H1 (cell line): ENCODE measurements at regions not wholly inside any gene's neighbourhood (a gene's known extent, or its start where the extent isn't known, plus 50 kb on each side); places are given as distances from the start of the nearest gene placed in this dataset.

Source experiments
- CTCF ChIA-PET: fragments of 300-600 bp; sonication (Branson Sonifier 250); formaldehyde crosslinking; loops from one replicate; lab custom pipeline; 2021; ENCODE audit not compliant: partially characterized antibody; lab: Charles Lee
- POLR2A ChIA-PET: fragments of 300-600 bp; sonication (Branson Sonifier 250); formaldehyde crosslinking; loops from one replicate; lab custom pipeline; 2021; ENCODE audit warnings: inconsistent platforms; ENCODE audit not compliant: partially characterized antibody; lab: Charles Lee
- DNase-seq, 2 experiments: peaks; one replicate each; pipeline versions ENCODE4 v3.0.0 to v3.0.0-alpha.2; 2010 to 2022; ENCODE audit warnings: low spot score in 2 of 2, low read depth in 1 of 2, mixed read lengths in 1 of 2
- FAIRE-seq: peaks from 2 replicates; lab custom pipeline; 2011; peaks lifted over from hg19 to GRCh38; lab: Jason Lieb, UNC
- H2AFZ ChIP-seq: 2 replicates; pipeline ENCODE4 v1.8.1; 2012; ENCODE audit warnings: low read length, inconsistent platforms
- H2AK5ac ChIP-seq: 2 replicates; pipeline ENCODE4 v1.6.1; 2013; ENCODE audit warnings: low read depth, low read length
- H2BK120ac ChIP-seq: replicated peaks from 2 replicates; pipeline ENCODE3; 2013; ENCODE audit warnings: low read depth, low read length, inconsistent platforms
- H2BK12ac ChIP-seq: 2 replicates; pipeline ENCODE4 v1.6.1; 2013; ENCODE audit warnings: low read depth, low read length
- H2BK15ac ChIP-seq: 2 replicates; pipeline ENCODE4 v1.6.1; 2013; ENCODE audit warnings: low read length
- H2BK20ac ChIP-seq: 2 replicates; pipeline ENCODE4 v1.6.1; 2013; ENCODE audit warnings: low read length
- H2BK5ac ChIP-seq: 2 replicates; pipeline ENCODE4 v1.6.1; 2013; ENCODE audit warnings: low read depth, low read length
- H3K14ac ChIP-seq: 2 replicates; pipeline ENCODE4 v1.6.1; 2013; ENCODE audit warnings: inconsistent platforms; ENCODE audit not compliant: insufficient read length
- H3K18ac ChIP-seq: 2 replicates; pipeline ENCODE4 v1.6.1; 2013; ENCODE audit warnings: low read length; ENCODE audit errors: extremely low read depth
- H3K23ac ChIP-seq: 2 replicates; pipeline ENCODE4 v1.6.1; 2013; ENCODE audit warnings: inconsistent platforms; ENCODE audit not compliant: insufficient read length
- H3K23me2 ChIP-seq: 2 replicates; pipeline ENCODE4 v1.6.1; 2013; ENCODE audit warnings: low read depth, low read length
- H3K27ac ChIP-seq: 2 replicates; pipeline ENCODE4 v1.6.1; 2011; ENCODE audit warnings: low read depth, low read length, inconsistent platforms
- H3K27me3 ChIP-seq, 4 experiments: replicated peaks in 1 of 4; 1 replicate in 1 of 4; 2 replicates in 3 of 4; pipeline versions ENCODE4 v1.6.1 to v1.8.1; 2011 to 2013; ENCODE audit warnings: low read length in 3 of 4, mild to moderate bottlenecking in 3 of 4, inconsistent platforms in 2 of 4, mixed read lengths in 2 of 4, moderate library complexity in 1 of 4; ENCODE audit not compliant: control insufficient read depth in 3 of 4, insufficient read depth in 3 of 4; ENCODE audit errors: extremely low read depth in 1 of 4
- H3K36me3 ChIP-seq, 4 experiments: 2 replicates each; pipeline versions ENCODE4 v1.6.1 to v1.8.1; 2011 to 2013; ENCODE audit warnings: mild to moderate bottlenecking in 4 of 4, low read length in 3 of 4, moderate library complexity in 2 of 4, control low read depth in 1 of 4, inconsistent platforms in 1 of 4; ENCODE audit not compliant: insufficient read depth in 4 of 4, control insufficient read depth in 2 of 4
- H3K4ac ChIP-seq: replicated peaks from 2 replicates; pipeline ENCODE3; 2013; ENCODE audit warnings: low read length, low read depth, mixed read lengths, inconsistent platforms; ENCODE audit not compliant: insufficient read length
- H3K4me1 ChIP-seq, 4 experiments: replicated peaks in 1 of 4; 1 replicate in 1 of 4; 2 replicates in 3 of 4; pipeline versions ENCODE4 v1.6.1 to v1.8.1; 2011 to 2013; ENCODE audit warnings: low read length in 3 of 4, inconsistent platforms in 2 of 4, mixed read lengths in 1 of 4; ENCODE audit not compliant: insufficient read depth in 4 of 4, control insufficient read depth in 3 of 4
- H3K4me2 ChIP-seq, 2 experiments: 2 replicates each; pipeline versions ENCODE4 v1.6.1 to v1.8.1; 2011 to 2013; ENCODE audit warnings: low read depth in 2 of 2, low read length in 2 of 2, control low read depth in 1 of 2, inconsistent platforms in 1 of 2, mild to moderate bottlenecking in 1 of 2; ENCODE audit not compliant: insufficient read depth in 1 of 2
- H3K4me3 ChIP-seq, 4 experiments: fragments of 200-600, 300-600 bp in 1 of 4; sonication (generic), shearing (Covaris generic), sonication (Bioruptor Twin) in 1 of 4; 2 replicates each; pipeline versions ENCODE4 v1.5.1 to v1.8.1; 2011 to 2016; ENCODE audit warnings: low read length in 4 of 4, low read depth in 3 of 4, control low read depth in 2 of 4, inconsistent platforms in 2 of 4, mild to moderate bottlenecking in 2 of 4, mixed read lengths in 1 of 4, moderate library complexity in 1 of 4; ENCODE audit not compliant: insufficient read depth in 2 of 4; ENCODE audit errors: extremely low read depth in 1 of 4
- H3K56ac ChIP-seq: replicated peaks from 2 replicates; pipeline ENCODE3; 2013; ENCODE audit warnings: low read depth, mild to moderate bottlenecking, mixed read lengths, low read length, inconsistent platforms; ENCODE audit not compliant: insufficient read length
- H3K79me1 ChIP-seq: 2 replicates; pipeline ENCODE4 v1.6.1; 2013; ENCODE audit warnings: low read depth, low read length, control low read depth
- H3K79me2 ChIP-seq, 2 experiments: 2 replicates each; pipeline versions ENCODE4 v1.6.1 to v1.8.1; 2012 to 2013; ENCODE audit warnings: low read length in 2 of 2, mild to moderate bottlenecking in 2 of 2, inconsistent platforms in 1 of 2; ENCODE audit not compliant: insufficient read depth in 2 of 2, control insufficient read depth in 1 of 2
- H3K9ac ChIP-seq, 4 experiments: replicated peaks in 1 of 4; 1 replicate in 1 of 4; 2 replicates in 3 of 4; pipeline versions ENCODE4 v1.6.1 to v1.8.1; 2011 to 2013; ENCODE audit warnings: low read depth in 3 of 4, low read length in 3 of 4, control low read depth in 2 of 4, mild to moderate bottlenecking in 2 of 4, moderate library complexity in 2 of 4, inconsistent platforms in 1 of 4; ENCODE audit errors: extremely low read depth in 1 of 4
- H3K9me3 ChIP-seq, 2 experiments: 2 replicates each; pipeline versions ENCODE4 v1.6.1 to v1.8.1; 2012 to 2013; ENCODE audit warnings: mild to moderate bottlenecking in 2 of 2, moderate library complexity in 2 of 2, control low read depth in 1 of 2, inconsistent platforms in 1 of 2, low read depth in 1 of 2, low read length in 1 of 2, mixed read lengths in 1 of 2; ENCODE audit not compliant: insufficient read depth in 2 of 2
- H4K20me1 ChIP-seq, 2 experiments: replicated peaks in 1 of 2; 2 replicates each; pipeline versions ENCODE3 to v1.8.1; 2011 to 2013; ENCODE audit warnings: inconsistent platforms in 2 of 2, low read length in 2 of 2, mild to moderate bottlenecking in 1 of 2; ENCODE audit not compliant: insufficient read depth in 2 of 2, control insufficient read depth in 1 of 2
- H4K5ac ChIP-seq: 2 replicates; pipeline ENCODE4 v1.6.1; 2013; ENCODE audit warnings: low read length, low read depth, mixed read lengths, inconsistent platforms; ENCODE audit not compliant: insufficient read length
- H4K8ac ChIP-seq: 2 replicates; pipeline ENCODE4 v1.8.0; 2013; ENCODE audit warnings: mild to moderate bottlenecking, moderate library complexity, low read length, inconsistent platforms; ENCODE audit not compliant: insufficient read depth; ENCODE audit errors: extremely low read depth
- H4K91ac ChIP-seq: replicated peaks from 2 replicates; pipeline ENCODE3; 2013; ENCODE audit warnings: low read length, mixed read lengths, inconsistent platforms; ENCODE audit not compliant: insufficient read length
- CEBPB ChIP-seq: IDR thresholded peaks from 2 replicates; pipeline ENCODE4 v1.6.1; 2012; ENCODE audit warnings: low read depth, low read length
- NRF1 ChIP-seq: IDR thresholded peaks from 2 replicates; pipeline ENCODE4 v1.6.1; 2011; ENCODE audit warnings: mild to moderate bottlenecking, low read depth, low read length, improper control_type of control experiment
- WGBS, 2 experiments: shearing (Covaris generic) in 1 of 2; methylation state at CpG; one replicate each; pipeline versions ENCODE4 v1.1.6 to v1.1.7; 2013 to 2015; ENCODE audit warnings: low lambda C conversion rate in 2 of 2, mixed read lengths in 2 of 2, inconsistent platforms in 1 of 2, low coverage in 1 of 2, missing lambda C conversion rate in 1 of 2; ENCODE audit not compliant: insufficient replicate concordance in 2 of 2, insufficient coverage in 1 of 2, insufficient read length in 1 of 2; ENCODE audit errors: extremely low coverage in 1 of 2, missing lambda C conversion rate in 1 of 2; 5-methylcytosine and 5-hydroxymethylcytosine counted together

DNA sequence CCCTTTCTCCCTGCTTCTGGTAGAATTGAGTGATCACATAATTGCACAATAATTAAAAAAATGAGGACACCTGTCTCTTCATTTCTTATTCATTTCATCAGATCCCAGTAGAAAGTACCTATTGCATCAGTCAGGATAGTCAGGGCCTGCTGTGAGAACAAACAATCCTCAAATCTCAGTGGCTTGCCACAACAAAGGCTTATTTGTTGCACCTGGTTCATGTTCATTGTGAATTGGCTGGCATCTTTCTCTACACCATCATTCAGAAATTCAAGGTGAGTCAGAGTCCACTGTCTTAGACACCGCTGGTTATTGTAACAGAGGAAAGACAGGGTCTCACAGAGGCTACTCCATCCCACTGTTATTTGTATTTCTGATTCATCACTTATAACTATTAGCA is 409.8 kb downstream of the STIM2 start:
- 69% methylated on average over 1 of the region's 1 CpG; no CpG with 5 or more reads in 1 of the 2 experiments for WGBS, 2 experiments
- no peak for FAIRE-seq
- H4K91ac ChIP-seq = no peak overlapping the region

More for the DNA sequence above, 409.8 kb downstream of the STIM2 start:
- H3K4me1 ChIP-seq = peaks cover 0 to 6% (median 0%) of the 10 kb centered on the region in 4 experiments; a peak in 1 of 7 replicates
- no peaks in the 10 kb centered on the region for H3K79me2 ChIP-seq
- no peak overlapping the region for H2AK5ac ChIP-seq
- no peak overlapping the region for H3K27ac ChIP-seq
- H3K4ac ChIP-seq = no peak overlapping the region
- H2BK15ac ChIP-seq = no peak overlapping the region
- H2BK12ac ChIP-seq = no peak overlapping the region
- no peak overlapping the region for H2BK20ac ChIP-seq
- POLR2A ChIA-PET = no interaction called here
- H2BK120ac ChIP-seq = no peak overlapping the region
- H4K5ac ChIP-seq = no peak overlapping the region
- no peak for DNase-seq
- H2BK5ac ChIP-seq = no peak overlapping the region
- no peaks in the 10 kb centered on the region for H3K23me2 ChIP-seq
- H3K9ac ChIP-seq = no peak overlapping the region
- H3K18ac ChIP-seq = no peak overlapping the region
- CTCF ChIA-PET = no interaction called here
- H3K14ac ChIP-seq = no peak overlapping the region
- no peaks in the 10 kb centered on the region for H3K27me3 ChIP-seq
- H3K4me2 ChIP-seq = no peak overlapping the region
- H4K8ac ChIP-seq = no peak overlapping the region
- no peaks in the 10 kb centered on the region for H3K9me3 ChIP-seq
- H3K79me1 ChIP-seq = no peaks in the 10 kb centered on the region
- no peak overlapping the region for H3K23ac ChIP-seq
- no peaks in the 10 kb centered on the region for H4K20me1 ChIP-seq
- H2AFZ ChIP-seq = no peak overlapping the region
- no peak overlapping the region for H3K4me3 ChIP-seq
- no peak overlapping the region for H3K56ac ChIP-seq
- TF ChIP-seq NRF1 (no peak), CEBPB (peak; percentile 82)
- no peaks in the 10 kb centered on the region for H3K36me3 ChIP-seq
